ENCODE measurements at regions not wholly inside any gene's neighbourhood (a gene's known extent, or its start where the extent isn't known, plus 50 kb on each side); places are given as distances from the start of the nearest gene placed in this dataset.

DNA sequence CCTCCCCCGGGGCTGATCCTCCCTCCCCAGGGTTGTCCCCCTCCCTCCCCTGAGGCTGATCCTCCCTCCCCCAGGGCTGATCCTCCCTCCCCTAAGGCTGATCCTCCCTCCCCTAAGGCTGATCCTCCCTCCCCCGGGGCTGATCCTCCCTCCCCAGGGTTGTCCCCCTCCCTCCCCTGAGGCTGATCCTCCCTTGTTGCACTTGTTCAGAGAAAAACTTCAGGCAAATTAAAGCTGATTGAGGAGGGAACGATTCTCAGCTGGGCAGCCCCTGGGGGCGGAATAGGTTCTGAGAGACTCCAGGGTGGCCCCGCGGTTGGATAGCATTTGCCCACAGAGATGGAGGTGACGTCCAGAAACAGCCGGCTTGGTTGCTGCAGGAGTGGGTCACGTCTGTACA is 110.7 kb upstream of the ADRA2C start:
- TF ChIP-seq, protein P1, sequence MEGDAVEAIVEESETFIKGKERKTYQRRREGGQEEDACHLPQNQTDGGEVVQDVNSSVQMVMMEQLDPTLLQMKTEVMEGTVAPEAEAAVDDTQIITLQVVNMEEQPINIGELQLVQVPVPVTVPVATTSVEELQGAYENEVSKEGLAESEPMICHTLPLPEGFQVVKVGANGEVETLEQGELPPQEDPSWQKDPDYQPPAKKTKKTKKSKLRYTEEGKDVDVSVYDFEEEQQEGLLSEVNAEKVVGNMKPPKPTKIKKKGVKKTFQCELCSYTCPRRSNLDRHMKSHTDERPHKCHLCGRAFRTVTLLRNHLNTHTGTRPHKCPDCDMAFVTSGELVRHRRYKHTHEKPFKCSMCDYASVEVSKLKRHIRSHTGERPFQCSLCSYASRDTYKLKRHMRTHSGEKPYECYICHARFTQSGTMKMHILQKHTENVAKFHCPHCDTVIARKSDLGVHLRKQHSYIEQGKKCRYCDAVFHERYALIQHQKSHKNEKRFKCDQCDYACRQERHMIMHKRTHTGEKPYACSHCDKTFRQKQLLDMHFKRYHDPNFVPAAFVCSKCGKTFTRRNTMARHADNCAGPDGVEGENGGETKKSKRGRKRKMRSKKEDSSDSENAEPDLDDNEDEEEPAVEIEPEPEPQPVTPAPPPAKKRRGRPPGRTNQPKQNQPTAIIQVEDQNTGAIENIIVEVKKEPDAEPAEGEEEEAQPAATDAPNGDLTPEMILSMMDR (IDR thresholded peaks at IDR 0.05), result no peak
- no peak for TF ChIP-seq POLR2A (IDR thresholded peaks at IDR 0.05)
- no peak for TF ChIP-seq EP300 (IDR thresholded peaks at IDR 0.05)

Data from ovary (tissue), 3 donors.